IgD-negative memory B cell (primary cell): ENCODE measurements at regions not wholly inside any gene's neighbourhood (a gene's known extent, or its start where the extent isn't known, plus 50 kb on each side); places are given as distances from the start of the nearest gene placed in this dataset.

ENCODE experiments used
- H3K27ac Mint-ChIP-seq, 3 donors: one replicate each; pipeline ENCODE4 v1.8.0; 2020 to 2022; ENCODE audit warnings: mild to moderate bottlenecking in 3 of 3, mixed read lengths in 3 of 3, moderate library complexity in 1 of 3
- H3K27me3 Mint-ChIP-seq: one replicate; pipeline ENCODE4 v1.8.0; 2021; ENCODE audit warnings: mixed read lengths
- H3K36me3 Mint-ChIP-seq: one replicate; pipeline ENCODE4 v1.8.0; 2020; ENCODE audit warnings: mild to moderate bottlenecking, mixed read lengths
- H3K4me1 Mint-ChIP-seq, 3 donors: one replicate each; pipeline ENCODE4 v1.8.0; 2020 to 2022; ENCODE audit warnings: mixed read lengths in 3 of 3, mild to moderate bottlenecking in 1 of 3
- H3K4me3 Mint-ChIP-seq, 4 donors: one replicate each; pipeline ENCODE4 v1.8.0; 2020 to 2022; ENCODE audit warnings: mild to moderate bottlenecking in 4 of 4, mixed read lengths in 4 of 4, moderate library complexity in 3 of 4
- H3K9me3 Mint-ChIP-seq, 3 donors: one replicate each; pipeline ENCODE4 v1.8.0; 2020 to 2021; ENCODE audit warnings: mixed read lengths in 3 of 3, mild to moderate bottlenecking in 1 of 3

DNA sequence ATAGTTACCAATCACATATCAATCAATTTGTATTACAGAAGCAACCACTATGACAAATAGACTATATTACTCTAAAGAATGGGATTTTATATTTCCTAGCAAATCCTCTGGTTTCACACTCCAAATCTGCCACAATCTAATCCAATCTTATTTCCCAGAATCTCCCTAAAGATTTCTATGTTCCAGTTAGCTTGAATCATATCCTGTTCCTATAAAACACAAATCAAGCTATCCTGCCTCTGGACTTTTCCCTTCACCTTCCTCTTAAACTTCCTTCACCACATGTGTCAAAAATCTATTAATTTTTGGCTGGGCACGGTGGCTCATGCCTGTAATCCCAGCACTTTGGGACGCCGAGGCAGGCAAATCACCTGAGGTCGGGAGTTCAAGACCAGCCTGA lies 50.0 kb downstream of the PIK3C2A start:
- Mint-ChIP-seq H3K36me3 (peaks cover 8% of the 10 kb centered on the region), H3K4me3 (no peak overlapping the region), H3K27me3 (no peaks in the 10 kb centered on the region), H3K9me3 (no peaks in the 10 kb centered on the region), H3K27ac (no peak overlapping the region), H3K4me1 (peaks cover 21 to 36% (median 35%) of the 10 kb centered on the region in 3 donors)

DNA sequence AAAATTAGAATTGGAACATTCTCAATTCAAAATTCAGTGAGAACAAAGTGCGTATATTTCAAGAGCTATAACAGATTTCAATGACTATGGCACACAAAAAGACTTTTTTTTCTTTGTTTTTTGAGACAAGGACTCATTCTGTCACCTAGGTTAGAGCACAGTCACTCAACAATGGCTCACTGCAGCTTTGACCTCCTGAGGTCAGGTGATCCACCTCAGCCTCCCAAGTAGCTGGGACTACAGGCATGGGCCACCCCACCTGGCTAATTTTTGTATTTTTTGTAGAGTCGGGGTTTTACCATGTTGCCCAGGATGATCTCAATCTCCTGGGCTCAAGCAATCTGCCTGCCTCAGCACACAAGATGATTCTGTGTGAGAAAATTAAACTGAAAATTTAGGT lies 51.5 kb downstream of the PIK3C2A start:
- Mint-ChIP-seq H3K27me3 (no peaks in the 10 kb centered on the region), H3K27ac (no peak overlapping the region), H3K9me3 (no peaks in the 10 kb centered on the region), H3K4me3 (no peak overlapping the region), H3K4me1 (peaks cover 10 to 24% (median 23%) of the 10 kb centered on the region in 3 donors), H3K36me3 (peaks cover 8% of the 10 kb centered on the region)

DNA sequence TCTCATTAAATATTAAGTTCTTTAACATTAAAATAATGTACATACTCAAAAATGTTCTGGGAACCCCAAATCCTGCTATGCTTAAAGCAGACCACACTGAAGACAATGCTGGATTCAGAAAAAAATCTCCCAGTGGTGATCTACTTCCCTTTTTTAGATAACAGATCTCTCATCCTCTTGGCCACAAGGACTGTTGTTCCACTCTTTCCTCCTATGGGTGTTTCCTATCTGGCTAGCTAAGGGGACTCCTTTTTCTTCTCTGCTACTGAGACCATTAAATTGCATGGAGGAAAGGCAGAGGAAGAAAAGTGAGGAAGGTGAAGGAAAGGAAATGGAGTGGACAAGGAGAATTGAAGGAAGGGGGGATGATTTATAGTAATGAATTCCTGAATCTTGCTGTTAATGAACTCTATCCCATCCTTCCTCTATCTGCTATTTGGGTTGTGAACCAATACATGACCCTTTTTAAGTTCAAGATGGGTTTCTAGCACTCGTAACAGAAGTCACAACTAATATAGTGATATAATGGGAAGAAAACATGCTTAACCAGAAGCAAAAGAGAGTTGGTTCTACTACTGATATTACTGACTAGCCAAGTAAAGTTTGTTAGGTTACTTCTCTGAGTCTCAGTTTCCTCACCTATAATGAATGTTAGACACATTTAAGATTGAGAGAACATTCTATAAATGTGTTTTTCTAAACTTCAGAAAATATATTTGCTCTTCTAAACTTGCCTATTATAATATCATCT lies 53.2 kb downstream of the PIK3C2A start:
- no peaks in the 10 kb centered on the region for H3K27me3 Mint-ChIP-seq
- H3K4me3 Mint-ChIP-seq, result no peak overlapping the region
- H3K4me1 Mint-ChIP-seq, result peaks cover 6 to 11% (median 7%) of the 10 kb centered on the region in 3 donors
- peaks cover 7% of the 10 kb centered on the region for H3K36me3 Mint-ChIP-seq
- peak overlapping the region in 1 of 3 donors; percentile 69 for H3K27ac Mint-ChIP-seq
- no peaks in the 10 kb centered on the region for H3K9me3 Mint-ChIP-seq

DNA sequence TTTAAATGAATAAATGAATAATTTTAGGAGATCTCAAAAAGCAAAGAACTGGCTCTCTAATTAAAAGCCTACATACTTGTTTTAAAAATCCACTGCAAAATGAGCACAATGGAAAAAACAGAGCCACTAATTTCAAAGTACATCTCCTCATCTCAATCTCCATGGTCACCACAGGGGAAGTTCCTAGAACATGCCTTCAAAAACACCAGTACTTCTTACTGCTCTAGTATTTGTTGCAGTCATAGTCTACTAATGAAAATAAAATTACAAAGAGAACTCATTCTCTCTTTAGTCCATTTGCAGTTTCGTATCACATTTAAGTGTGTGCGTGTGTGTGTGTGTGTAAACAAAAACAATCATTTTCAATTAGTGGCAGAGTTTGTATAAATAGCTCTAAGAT lies 54.0 kb downstream of the PIK3C2A start:
- Mint-ChIP-seq H3K4me1 (peaks cover 3 to 7% (median 7%) of the 10 kb centered on the region in 3 donors), H3K27me3 (no peaks in the 10 kb centered on the region), H3K9me3 (no peaks in the 10 kb centered on the region), H3K27ac (no peak overlapping the region), H3K4me3 (no peak overlapping the region), H3K36me3 (peaks cover 7% of the 10 kb centered on the region)

DNA sequence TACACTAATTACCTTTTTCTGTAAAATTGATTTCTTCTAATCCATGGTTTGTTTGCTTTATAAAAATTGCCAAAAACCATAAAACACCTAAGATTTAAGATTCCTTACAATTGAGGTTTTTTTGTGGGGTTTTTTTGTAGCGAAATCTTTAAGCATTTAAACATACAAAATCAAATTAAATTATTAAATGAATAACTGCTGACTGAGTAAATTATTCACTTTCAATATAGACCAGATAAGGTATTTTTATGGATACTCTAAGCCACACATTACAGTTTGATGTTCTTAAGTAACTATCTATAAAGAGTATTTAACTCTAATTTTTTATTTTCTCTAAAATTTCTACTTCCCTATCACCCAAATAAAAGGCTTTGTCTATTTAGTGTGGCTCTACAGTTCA lies 55.5 kb downstream of the PIK3C2A start:
- Mint-ChIP-seq H3K27ac (no peak overlapping the region), H3K9me3 (no peaks in the 10 kb centered on the region)

DNA sequence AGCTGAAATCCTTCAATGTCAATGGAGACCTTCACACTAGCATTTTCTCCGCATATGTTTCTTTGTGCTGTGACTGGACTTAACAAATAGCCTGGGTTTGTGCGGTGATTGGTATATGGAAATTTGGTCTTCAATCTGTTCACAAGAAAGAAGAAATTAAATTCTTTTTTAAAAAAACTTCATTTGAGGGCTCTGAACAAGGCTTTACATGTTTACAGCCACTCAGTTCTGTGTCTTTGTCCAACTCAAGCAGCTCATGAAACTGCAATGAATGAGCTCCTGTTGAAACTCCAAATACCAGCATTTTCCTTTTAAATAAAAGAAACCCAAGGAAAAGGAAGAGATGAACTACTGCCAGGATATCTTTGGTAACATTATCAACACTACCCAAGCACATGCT lies 57.3 kb downstream of the PIK3C2A start:
- no peaks in the 10 kb centered on the region for H3K27me3 Mint-ChIP-seq
- H3K4me1 Mint-ChIP-seq, result peaks cover 2 to 5% (median 3%) of the 10 kb centered on the region in 3 donors
- no peak overlapping the region for H3K27ac Mint-ChIP-seq
- H3K36me3 Mint-ChIP-seq, result peaks cover 8% of the 10 kb centered on the region
- no peaks in the 10 kb centered on the region for H3K9me3 Mint-ChIP-seq
- H3K4me3 Mint-ChIP-seq, result no peak overlapping the region

More for the DNA sequence above, 55.5 kb downstream of the PIK3C2A start:
- peaks cover 4% of the 10 kb centered on the region for H3K36me3 Mint-ChIP-seq
- H3K4me1 Mint-ChIP-seq, result peaks cover 0 to 7% (median 3%) of the 10 kb centered on the region in 3 donors
- no peak overlapping the region for H3K4me3 Mint-ChIP-seq
- H3K27me3 Mint-ChIP-seq, result no peaks in the 10 kb centered on the region

DNA sequence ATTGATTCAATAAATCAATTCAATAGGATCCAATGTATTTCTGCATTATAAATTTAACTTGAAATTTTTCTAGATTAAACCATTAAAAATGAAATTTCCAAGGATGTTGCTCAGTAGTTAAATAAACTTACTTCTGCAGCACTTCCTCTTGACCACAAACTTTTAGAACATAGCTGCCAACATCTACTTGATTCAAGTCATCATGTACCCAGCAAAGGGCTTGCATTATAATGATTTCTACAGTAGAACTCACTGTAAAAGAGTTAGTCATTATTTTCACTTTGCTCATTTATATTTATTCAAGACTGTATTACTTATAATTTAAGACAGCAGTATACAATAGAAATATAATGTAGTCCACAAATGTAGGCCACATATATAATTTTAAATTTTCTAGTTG lies 59.2 kb downstream of the PIK3C2A start:
- Mint-ChIP-seq H3K36me3 (peaks cover 10% of the 10 kb centered on the region), H3K27ac (no peak overlapping the region), H3K4me3 (no peak overlapping the region), H3K4me1 (peaks cover 0 to 2% (median 0%) of the 10 kb centered on the region in 3 donors), H3K9me3 (no peaks in the 10 kb centered on the region), H3K27me3 (no peaks in the 10 kb centered on the region)

DNA sequence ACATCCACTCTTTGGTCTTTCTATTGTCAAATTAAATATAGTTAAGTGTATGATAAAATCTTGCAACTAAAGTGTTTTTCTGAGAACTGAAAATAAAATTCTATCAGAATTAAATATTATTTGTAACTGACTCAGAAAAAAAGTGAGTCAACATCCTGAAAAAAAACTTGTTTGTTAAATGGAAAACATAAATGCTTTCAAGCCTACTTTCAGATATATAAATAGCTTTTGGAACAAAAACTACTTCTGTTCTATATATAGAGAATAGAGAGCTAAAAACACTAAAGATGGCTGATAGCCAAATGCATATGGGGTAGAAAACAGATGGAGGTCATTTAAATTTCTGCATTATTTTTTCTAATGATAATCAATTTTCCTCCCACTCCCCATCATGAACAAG lies 61.8 kb downstream of the PIK3C2A start:
- Mint-ChIP-seq H3K27me3 (no peaks in the 10 kb centered on the region), H3K27ac (no peak overlapping the region), H3K4me1 (peaks cover 0 to 2% (median 0%) of the 10 kb centered on the region in 3 donors), H3K9me3 (no peaks in the 10 kb centered on the region), H3K4me3 (no peak overlapping the region), H3K36me3 (peaks cover 12% of the 10 kb centered on the region)

DNA sequence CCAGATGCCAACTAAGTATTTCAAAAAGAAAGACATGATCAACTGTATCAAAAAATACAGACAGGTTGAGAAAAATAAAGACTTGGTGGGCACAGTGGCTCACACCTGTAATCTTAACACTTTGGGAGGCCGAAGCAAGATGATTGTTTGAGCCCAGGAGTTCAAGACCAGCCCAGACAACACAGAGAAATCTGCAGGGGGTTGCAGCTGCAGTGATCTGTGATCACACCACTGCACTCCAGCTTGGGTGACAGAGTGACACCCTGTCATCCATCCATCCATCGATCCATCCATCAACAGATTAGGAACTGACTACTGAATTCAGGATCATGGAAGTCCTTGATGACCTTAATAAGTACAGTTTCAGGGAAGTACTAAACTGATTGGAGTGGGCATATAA lies 65.0 kb upstream of the RPS13 start:
- Mint-ChIP-seq H3K4me3 (no peak overlapping the region), H3K27me3 (no peaks in the 10 kb centered on the region), H3K36me3 (peaks cover 19% of the 10 kb centered on the region), H3K4me1 (peaks cover 0 to 2% (median 0%) of the 10 kb centered on the region in 3 donors), H3K27ac (peak overlapping the region in 1 of 3 donors; percentile 39), H3K9me3 (no peaks in the 10 kb centered on the region)

DNA sequence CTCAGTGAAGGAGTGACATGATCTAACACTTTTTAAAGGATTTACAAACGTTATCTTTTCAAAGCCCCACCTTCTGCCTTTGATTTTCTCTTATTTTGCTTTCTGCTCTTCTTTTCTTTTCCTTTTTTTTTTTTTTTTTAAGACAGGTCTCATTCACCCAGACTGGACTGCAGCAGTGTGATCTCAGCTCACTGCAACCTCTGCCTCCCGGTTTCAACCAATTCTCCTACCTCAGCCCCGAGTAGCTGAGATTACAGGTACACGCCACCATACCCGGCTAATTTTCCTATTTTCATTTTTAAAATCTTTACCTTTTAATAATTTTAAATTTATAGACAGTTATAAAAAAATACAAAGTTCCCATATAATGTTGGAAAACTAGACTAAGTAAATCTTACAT lies 63.7 kb upstream of the RPS13 start:
- H3K36me3 Mint-ChIP-seq, result peaks cover 15% of the 10 kb centered on the region
- H3K4me1 Mint-ChIP-seq, result no peaks in the 10 kb centered on the region
- H3K27ac Mint-ChIP-seq, result no peak overlapping the region

DNA sequence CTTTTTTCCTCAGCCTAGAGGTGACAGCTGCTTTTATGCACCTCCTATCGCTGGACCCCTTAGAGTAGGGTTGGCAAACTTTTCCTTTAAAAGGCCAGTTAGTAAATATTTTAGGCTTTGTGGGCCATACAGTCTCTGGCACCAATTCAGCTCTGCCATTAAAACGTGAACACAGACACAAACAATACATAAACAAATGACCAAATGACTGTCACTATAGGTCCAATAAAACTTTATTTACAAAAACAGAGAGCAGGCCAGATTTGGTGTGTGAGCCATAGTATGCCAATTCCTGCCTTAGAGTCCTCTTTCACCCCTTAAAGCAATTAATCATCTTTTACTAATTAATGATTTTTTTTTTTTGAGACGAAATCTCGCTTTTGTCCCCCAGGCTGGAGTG lies 61.1 kb upstream of the RPS13 start:
- H3K36me3 Mint-ChIP-seq, result peaks cover 15% of the 10 kb centered on the region

More for the DNA sequence above, 63.7 kb upstream of the RPS13 start:
- Mint-ChIP-seq H3K4me3 (no peak overlapping the region), H3K27me3 (no peaks in the 10 kb centered on the region), H3K9me3 (no peaks in the 10 kb centered on the region)

DNA sequence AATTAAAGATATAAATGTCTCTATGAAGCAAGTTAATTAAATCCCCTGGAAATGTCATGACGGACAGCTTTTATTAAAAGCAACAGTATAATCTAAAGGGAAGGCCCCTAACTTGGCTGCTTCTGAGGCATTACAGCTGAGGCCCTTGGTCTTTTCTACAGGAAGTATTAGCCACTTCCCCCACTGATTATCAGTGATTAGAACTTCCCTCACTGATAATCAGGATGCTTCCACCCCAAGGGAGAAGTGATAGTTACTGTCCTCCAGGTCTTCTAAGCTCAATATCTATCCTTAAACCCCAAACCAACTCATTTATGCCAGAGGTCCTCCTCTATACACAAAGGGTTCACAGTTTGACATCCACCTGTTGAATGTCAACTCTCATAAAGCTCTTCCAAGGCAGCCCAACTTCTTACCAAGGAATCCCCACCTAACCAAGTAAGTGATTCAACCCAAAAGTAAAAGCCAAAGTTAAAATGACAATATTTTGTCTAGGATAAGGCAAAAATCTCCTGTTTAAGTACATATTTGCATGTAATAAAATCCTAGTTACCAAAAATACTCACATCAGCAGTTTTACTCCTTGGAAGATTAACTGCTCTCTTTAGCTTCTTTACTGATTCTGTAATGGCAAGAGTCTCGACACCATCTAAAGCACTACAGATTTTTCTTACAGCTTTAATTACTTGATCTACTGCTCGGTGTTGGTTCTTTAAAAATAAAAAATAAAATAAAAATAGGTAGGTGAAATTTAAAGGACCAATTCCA lies 58.6 kb upstream of the RPS13 start:
- no peaks in the 10 kb centered on the region for H3K4me1 Mint-ChIP-seq
- H3K36me3 Mint-ChIP-seq, result peaks cover 14% of the 10 kb centered on the region
- no peaks in the 10 kb centered on the region for H3K9me3 Mint-ChIP-seq
- peak overlapping the region in 1 of 3 donors; percentile 9 for H3K27ac Mint-ChIP-seq
- no peaks in the 10 kb centered on the region for H3K27me3 Mint-ChIP-seq
- H3K4me3 Mint-ChIP-seq, result no peak overlapping the region

More for the DNA sequence above, 61.1 kb upstream of the RPS13 start:
- H3K27me3 Mint-ChIP-seq, result no peaks in the 10 kb centered on the region
- H3K9me3 Mint-ChIP-seq, result no peaks in the 10 kb centered on the region
- no peak overlapping the region for H3K4me3 Mint-ChIP-seq
- H3K4me1 Mint-ChIP-seq, result no peaks in the 10 kb centered on the region
- no peak overlapping the region for H3K27ac Mint-ChIP-seq

DNA sequence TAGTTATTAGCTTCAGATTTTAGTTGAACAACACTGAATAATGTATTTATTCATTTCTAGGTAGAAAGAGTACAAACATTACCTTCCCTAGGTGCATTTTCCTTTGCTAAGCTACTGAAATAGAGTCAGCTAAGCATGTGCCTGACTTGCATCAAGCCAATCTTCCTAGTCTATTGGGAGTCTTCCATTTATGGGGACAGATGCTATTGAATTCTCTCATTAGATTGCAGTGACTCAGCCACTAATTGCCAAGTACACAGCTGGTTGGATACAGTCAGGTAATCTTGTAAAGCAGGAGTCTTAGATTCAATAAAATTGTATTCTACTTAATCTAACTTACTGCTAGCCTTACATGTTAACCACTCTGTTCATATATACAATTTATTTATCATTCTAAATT lies 55.2 kb upstream of the RPS13 start:
- H3K36me3 Mint-ChIP-seq, result peaks cover 17% of the 10 kb centered on the region
- no peak overlapping the region for H3K4me3 Mint-ChIP-seq
- H3K4me1 Mint-ChIP-seq, result no peaks in the 10 kb centered on the region
- H3K9me3 Mint-ChIP-seq, result no peaks in the 10 kb centered on the region
- no peak overlapping the region for H3K27ac Mint-ChIP-seq
- no peaks in the 10 kb centered on the region for H3K27me3 Mint-ChIP-seq

DNA sequence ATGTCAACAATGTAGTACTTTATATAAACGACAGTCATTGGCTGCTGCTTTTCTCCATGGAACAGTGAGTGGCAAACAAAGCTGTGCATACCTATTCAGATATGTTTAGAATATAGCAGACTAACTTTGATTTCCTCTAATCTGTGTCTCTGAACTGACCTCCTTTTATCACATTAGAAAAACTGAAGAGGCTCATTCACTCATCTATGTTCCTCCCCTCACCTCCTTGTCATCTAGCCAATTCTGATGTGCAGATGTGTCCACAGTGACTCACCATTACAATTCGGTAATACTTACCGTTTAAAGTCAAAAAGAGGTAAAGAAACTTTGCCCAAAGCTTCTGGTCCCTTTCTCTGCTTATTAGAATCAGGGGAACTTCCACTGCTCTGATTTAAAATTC lies 51.5 kb upstream of the RPS13 start:
- H3K36me3 Mint-ChIP-seq, result peaks cover 23% of the 10 kb centered on the region
- H3K27me3 Mint-ChIP-seq, result no peaks in the 10 kb centered on the region
- H3K4me1 Mint-ChIP-seq, result no peaks in the 10 kb centered on the region
- no peak overlapping the region for H3K27ac Mint-ChIP-seq
- no peaks in the 10 kb centered on the region for H3K9me3 Mint-ChIP-seq
- H3K4me3 Mint-ChIP-seq, result no peak overlapping the region
